Peyer's patch (tissue), 4 donors: ENCODE measurements at regions not wholly inside any gene's neighbourhood (a gene's known extent, or its start where the extent isn't known, plus 50 kb on each side); places are given as distances from the start of the nearest gene placed in this dataset.

Experiments
- DNase-seq, 3 donors: peaks; one replicate each; pipeline ENCODE4 v3.0.0-alpha.2; 2017 to 2019
- H3K27ac ChIP-seq, 4 donors: fragments of 200-600 bp; sonication (generic); one replicate each; pipeline ENCODE4 v1.5.1; 2016 to 2019
- H3K27me3 ChIP-seq, 2 donors: fragments of 200-600 bp; sonication (generic); one replicate each; pipeline ENCODE4 v1.5.1; 2019
- H3K36me3 ChIP-seq, 3 donors: fragments of 200-600 bp; sonication (generic); one replicate each; pipeline ENCODE4 v1.5.1; 2016 to 2019
- H3K4me1 ChIP-seq, 4 donors: fragments of 200-600 bp; sonication (generic); one replicate each; pipeline ENCODE4 v1.5.1; 2016 to 2019
- H3K4me3 ChIP-seq, 4 donors: fragments of 200-600 bp; sonication (generic); 1 replicate in 3 of 4; 2 replicates in 1 of 4; pipeline ENCODE4 v1.5.1; 2016 to 2019; ENCODE audit warnings: mild to moderate bottlenecking in 1 of 4
- H3K9me3 ChIP-seq, 4 donors: fragments of 200-600 bp; sonication (generic); one replicate each; pipeline ENCODE4 v1.5.1; 2016 to 2019; ENCODE audit warnings: mild to moderate bottlenecking in 1 of 4
- POLR2A ChIP-seq, 2 donors: fragments of 450-650 bp; IDR thresholded peaks; one replicate each; pipeline ENCODE4 v1.5.1; 2017; ENCODE audit warnings: antibody characterized with exemption in 2 of 2, mild to moderate bottlenecking in 2 of 2, moderate library complexity in 2 of 2
- TF ChIP-seq, protein P1 (sequence below), 6 experiments: fragments of 450-650 bp in 4 of 6; fragments of 200-600 bp in 2 of 6; sonication (generic) in 1 of 6; IDR thresholded peaks; one replicate each; pipeline ENCODE4 v1.5.1; 2017 to 2019; ENCODE audit warnings: antibody characterized with exemption in 6 of 6, mild to moderate bottlenecking in 3 of 6, moderate library complexity in 1 of 6

GRCh38 chr7:21099955-21100354 lies 313.3 kb upstream of the SP8 start:
- Histone ChIP-seq H3K27ac (no peak overlapping the region), H3K27me3 (no peaks in the 10 kb centered on the region), H3K9me3 (no peaks in the 10 kb centered on the region), H3K4me3 (no peak overlapping the region), H3K36me3 (no peaks in the 10 kb centered on the region), H3K4me1 (peaks cover 0 to 12% (median 0%) of the 10 kb centered on the region in 4 donors)
- TF ChIP-seq, protein P1, sequence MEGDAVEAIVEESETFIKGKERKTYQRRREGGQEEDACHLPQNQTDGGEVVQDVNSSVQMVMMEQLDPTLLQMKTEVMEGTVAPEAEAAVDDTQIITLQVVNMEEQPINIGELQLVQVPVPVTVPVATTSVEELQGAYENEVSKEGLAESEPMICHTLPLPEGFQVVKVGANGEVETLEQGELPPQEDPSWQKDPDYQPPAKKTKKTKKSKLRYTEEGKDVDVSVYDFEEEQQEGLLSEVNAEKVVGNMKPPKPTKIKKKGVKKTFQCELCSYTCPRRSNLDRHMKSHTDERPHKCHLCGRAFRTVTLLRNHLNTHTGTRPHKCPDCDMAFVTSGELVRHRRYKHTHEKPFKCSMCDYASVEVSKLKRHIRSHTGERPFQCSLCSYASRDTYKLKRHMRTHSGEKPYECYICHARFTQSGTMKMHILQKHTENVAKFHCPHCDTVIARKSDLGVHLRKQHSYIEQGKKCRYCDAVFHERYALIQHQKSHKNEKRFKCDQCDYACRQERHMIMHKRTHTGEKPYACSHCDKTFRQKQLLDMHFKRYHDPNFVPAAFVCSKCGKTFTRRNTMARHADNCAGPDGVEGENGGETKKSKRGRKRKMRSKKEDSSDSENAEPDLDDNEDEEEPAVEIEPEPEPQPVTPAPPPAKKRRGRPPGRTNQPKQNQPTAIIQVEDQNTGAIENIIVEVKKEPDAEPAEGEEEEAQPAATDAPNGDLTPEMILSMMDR (IDR thresholded peaks at IDR 0.05) = no peak
- TF ChIP-seq POLR2A (IDR thresholded peaks at IDR 0.05) = no peak
- DNase-seq = no peak

DNA sequence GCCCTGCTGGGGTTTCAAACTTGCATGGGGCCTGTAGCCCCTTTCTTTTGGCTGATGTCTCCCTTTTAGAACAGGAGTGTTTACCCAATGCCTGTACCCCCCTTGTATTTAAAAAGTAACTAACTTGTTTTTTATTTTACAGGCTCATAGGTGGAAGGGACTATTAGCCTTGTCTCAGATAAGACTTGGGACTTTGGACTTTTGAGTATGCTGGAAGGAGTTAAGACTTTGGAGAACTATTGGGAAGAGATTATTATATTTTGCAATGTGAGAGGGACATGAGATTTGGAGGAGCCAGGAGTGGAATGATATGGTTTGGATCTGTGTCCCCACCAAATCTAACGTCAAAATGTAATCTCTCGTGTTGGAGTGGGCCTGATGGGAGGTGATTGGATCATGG lies 314.9 kb upstream of the SP8 start:
- Histone ChIP-seq H3K4me1 (peaks cover 0 to 12% (median 0%) of the 10 kb centered on the region in 4 donors), H3K9me3 (no peaks in the 10 kb centered on the region), H3K36me3 (no peaks in the 10 kb centered on the region), H3K27ac (no peak overlapping the region), H3K4me3 (no peak overlapping the region), H3K27me3 (no peaks in the 10 kb centered on the region)
- no peak for DNase-seq
- TF ChIP-seq, protein P1 (IDR thresholded peaks at IDR 0.05) = no peak
- no peak for TF ChIP-seq POLR2A (IDR thresholded peaks at IDR 0.05)

GRCh38 chr7:21103426-21104123 lies 316.9 kb upstream of the SP8 start:
- Histone ChIP-seq H3K9me3 (no peaks in the 10 kb centered on the region), H3K27me3 (no peaks in the 10 kb centered on the region), H3K4me3 (no peak overlapping the region), H3K27ac (peak overlapping the region in 1 of 4 donors; percentile 40), H3K4me1 (peaks cover 0 to 12% (median 0%) of the 10 kb centered on the region in 4 donors), H3K36me3 (no peaks in the 10 kb centered on the region)
- TF ChIP-seq, protein P1 (IDR thresholded peaks at IDR 0.05) = no peak
- TF ChIP-seq POLR2A (IDR thresholded peaks at IDR 0.05) = no peak
- no peak for DNase-seq

GRCh38 chr7:21104124-21104500 lies 317.4 kb upstream of the SP8 start:
- Histone ChIP-seq H3K4me1 (peaks cover 0 to 12% (median 0%) of the 10 kb centered on the region in 4 donors), H3K27me3 (no peaks in the 10 kb centered on the region), H3K4me3 (no peak overlapping the region), H3K27ac (no peak overlapping the region), H3K36me3 (no peaks in the 10 kb centered on the region), H3K9me3 (no peaks in the 10 kb centered on the region)
- TF ChIP-seq, protein P1 (IDR thresholded peaks at IDR 0.05) = no peak
- TF ChIP-seq POLR2A (IDR thresholded peaks at IDR 0.05) = no peak
- DNase-seq = no peak

GRCh38 chr7:21106296-21106732 lies 319.6 kb upstream of the SP8 start:
- DNase-seq = no peak
- no peaks in the 10 kb centered on the region for H3K9me3 ChIP-seq
- peaks cover 0 to 9% (median 0%) of the 10 kb centered on the region in 4 donors for H3K4me1 ChIP-seq
- H3K4me3 ChIP-seq = no peak overlapping the region
- TF ChIP-seq, protein P1 (IDR thresholded peaks at IDR 0.05) = no peak
- no peak for TF ChIP-seq POLR2A (IDR thresholded peaks at IDR 0.05)
- no peak overlapping the region for H3K27ac ChIP-seq
- H3K27me3 ChIP-seq = no peaks in the 10 kb centered on the region
- H3K36me3 ChIP-seq = no peaks in the 10 kb centered on the region
